GM20000 (cell line): ENCODE measurements at regions not wholly inside any gene's neighbourhood (a gene's known extent, or its start where the extent isn't known, plus 50 kb on each side); places are given as distances from the start of the nearest gene placed in this dataset.

Experiments used
- DNase-seq: peaks from one replicate; pipeline ENCODE4 v3.0.0; 2012; ENCODE audit warnings: low spot score
- CTCF ChIP-seq: IDR thresholded peaks from 2 replicates; pipeline ENCODE4 v1.5.1; 2012; ENCODE audit warnings: mild to moderate bottlenecking, control low read depth; ENCODE audit errors: extremely low read depth, missing control alignments

- TF ChIP-seq CTCF, result no peak
- DNase-seq, result no peak
Measured at GRCh38 chr5:74938250-74938933, 72.2 kb upstream of the FAM169A start.

- no peak for TF ChIP-seq CTCF
- no peak for DNase-seq
Measured at GRCh38 chr5:74935752-74936091, 69.5 kb upstream of the FAM169A start.

GRCh38 chr5:74934949-74935751 is 69.0 kb upstream of the FAM169A start:
- DNase-seq, result peak; percentile 10

GRCh38 chr5:74927336-74927735 is 61.1 kb upstream of the FAM169A start:
- DNase-seq, result no peak

More at GRCh38 chr5:74934949-74935751, 69.0 kb upstream of the FAM169A start:
- TF ChIP-seq CTCF, result no peak

GRCh38 chr5:74919487-74919886 is 53.3 kb upstream of the FAM169A start:
- peak; percentile 59 for DNase-seq
- TF ChIP-seq CTCF, result peak; percentile 31

More at GRCh38 chr5:74927336-74927735, 61.1 kb upstream of the FAM169A start:
- TF ChIP-seq CTCF, result no peak

GRCh38 chr5:74919041-74919440 is 52.9 kb upstream of the FAM169A start:
- no peak for TF ChIP-seq CTCF
- DNase-seq, result no peak

GRCh38 chr5:74918232-74918669 is 52.1 kb upstream of the FAM169A start:
- TF ChIP-seq CTCF, result no peak
- no peak for DNase-seq
